ENCODE measurements at regions not wholly inside any gene's neighbourhood (a gene's known extent, or its start where the extent isn't known, plus 50 kb on each side); places are given as distances from the start of the nearest gene placed in this dataset.

DNA sequence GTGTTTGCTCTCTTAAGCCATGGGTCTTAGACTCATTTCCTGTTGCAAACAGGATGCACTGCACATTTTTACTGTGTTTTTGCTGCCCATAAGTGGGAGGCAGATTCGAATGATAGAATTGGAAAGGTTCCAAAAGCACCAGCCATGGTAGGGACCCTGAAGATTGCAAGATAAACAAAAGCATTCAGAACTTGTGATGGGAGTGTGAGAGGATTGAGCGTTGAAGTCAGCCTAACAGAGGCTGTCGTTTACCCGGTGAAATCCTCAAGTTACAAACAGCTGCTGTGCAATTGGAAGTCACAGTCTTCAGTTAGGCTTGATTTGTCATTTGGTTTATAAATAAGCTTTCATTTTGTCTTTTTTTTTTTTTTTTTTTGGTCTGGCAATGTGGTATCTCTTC, 192.7 kb upstream of the MKI67 start:
- no peak for DNase-seq

DNA sequence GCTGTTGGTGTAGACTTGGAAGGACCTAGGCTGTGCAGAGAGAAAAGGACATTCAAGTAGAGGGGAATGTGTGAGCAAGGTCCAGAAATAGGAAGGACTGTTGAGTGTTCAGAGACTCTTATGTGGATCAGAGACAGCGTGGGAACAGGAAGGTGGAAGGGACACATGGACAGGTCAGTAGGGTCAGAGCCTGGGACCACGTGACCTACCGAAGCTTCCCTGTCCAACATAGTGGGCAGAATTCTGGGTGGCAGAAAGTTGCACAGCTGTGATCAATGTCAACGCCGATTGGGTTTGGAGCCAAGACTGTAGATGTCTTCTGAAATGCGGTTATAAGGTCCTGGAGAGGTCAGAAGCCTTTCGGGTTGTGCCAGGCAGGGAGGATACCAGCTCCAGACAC, 195.9 kb upstream of the MKI67 start:
- DNase-seq = no peak

DNA sequence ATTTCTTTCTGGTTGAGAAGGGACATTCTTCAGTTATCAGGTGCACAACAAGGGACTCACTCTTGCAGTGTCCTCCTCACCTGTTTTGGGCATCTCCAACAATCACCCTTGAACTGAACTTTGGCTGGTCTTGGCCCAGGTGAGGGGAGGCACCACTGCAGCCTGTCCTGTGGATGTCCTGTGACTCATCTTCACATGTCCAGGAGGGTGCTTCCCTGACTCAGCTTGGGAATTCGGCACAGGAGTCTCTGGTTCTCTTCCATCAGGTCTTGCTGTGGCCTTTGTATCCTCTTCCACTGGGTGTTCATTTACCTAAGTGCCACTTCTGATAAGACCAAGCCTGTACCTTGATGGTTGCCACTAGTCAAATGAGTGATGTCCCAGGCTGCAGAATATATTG, 196.7 kb upstream of the MKI67 start:
- DNase-seq = no peak

DNA sequence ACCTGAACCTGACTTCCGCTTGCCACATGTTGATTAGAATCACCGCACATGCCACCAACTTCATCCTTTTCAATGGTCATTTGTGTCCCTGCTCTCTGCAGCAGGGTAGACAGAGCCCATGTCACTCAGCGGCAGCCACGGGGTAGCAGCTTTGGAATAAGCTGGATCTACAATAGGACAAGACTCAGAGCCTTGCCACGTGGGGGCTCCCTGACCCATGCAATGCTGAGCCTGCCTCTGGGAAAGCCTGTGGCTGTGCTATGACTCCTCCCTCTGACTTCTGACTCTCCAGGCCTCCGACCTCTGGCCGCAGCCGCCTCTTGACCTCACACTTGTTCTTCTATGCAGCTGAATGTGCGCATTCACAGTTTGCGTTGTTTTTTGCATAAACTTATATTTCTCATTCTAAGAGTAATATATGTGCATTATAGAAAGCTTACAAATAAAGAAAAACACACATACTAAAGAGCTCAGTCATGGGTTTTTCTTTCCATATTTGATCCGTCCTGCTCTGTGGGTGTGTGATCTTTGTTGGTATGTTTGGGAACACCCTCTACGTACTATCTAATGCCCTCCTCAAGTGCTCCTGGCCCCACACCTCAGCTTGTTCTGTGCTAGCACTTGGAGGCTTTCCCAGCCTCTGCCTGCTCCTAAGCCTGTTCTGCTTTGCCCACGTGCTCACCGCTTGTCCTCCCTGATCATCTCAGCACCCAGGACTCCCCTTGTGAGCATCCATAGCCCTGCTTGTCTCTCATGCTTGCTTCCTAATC, 198.0 kb upstream of the MKI67 start:
- DNase-seq = no peak

DNA sequence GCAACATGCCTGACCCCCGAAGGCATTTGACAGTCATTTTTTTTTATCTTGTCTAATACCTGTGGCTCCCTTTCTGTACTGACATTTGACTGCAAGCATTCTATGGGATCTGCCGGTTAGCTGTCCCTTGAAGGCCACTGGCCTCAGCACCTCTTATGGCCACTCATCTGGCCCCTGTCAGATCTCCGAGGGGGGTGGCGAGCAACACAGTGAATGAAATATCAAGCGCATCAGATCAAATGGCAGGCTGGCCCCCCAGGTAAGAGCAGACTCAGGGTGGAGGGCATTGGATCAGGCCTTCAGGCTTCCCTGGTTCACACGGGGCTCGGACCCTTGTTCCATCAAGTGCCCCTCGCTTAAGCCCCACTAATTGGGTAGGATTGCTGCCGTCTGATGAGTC, 199.6 kb upstream of the MKI67 start:
- no peak for DNase-seq

DNA sequence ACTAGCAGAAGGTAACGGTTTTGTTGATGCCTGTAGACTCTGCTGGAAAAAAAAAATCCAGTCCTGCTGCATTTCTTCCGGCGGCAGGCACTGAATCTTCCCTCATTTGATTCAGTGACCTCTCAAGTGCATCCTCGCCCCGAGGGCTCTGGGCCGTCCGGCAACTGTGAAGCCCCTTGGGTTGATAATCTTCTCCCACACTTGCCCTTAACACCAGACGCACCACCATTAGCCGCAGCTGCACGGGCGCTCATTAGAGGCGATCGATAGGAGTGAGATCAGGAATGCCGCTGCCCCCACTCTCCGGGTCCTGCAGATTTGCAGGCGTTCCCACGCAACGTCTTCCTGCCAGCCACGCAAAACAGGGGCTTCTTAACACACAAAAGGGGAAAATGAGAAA, 200.0 kb upstream of the MKI67 start:
- no peak for DNase-seq

DNA sequence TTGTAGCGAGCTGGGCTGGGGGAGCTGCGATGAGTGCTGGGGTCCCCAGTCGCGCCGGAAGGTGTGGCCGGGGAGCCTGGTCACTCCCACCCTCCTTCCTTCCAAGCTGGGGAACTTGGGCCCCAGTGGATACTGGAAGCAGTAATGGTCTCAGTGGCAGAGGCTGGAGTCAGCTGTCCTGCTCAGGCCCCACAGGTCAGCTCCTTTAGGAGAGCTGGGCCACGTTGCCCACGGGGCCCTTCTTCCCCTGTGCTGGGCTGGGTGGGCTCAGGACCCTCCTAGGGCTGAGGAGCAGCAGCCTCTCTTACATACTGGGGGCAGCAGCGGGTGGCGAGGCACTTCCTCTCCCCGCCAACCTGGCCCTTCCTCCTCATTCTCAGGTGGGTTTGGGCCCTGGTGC, 200.6 kb upstream of the MKI67 start:
- no peak for DNase-seq

DNA sequence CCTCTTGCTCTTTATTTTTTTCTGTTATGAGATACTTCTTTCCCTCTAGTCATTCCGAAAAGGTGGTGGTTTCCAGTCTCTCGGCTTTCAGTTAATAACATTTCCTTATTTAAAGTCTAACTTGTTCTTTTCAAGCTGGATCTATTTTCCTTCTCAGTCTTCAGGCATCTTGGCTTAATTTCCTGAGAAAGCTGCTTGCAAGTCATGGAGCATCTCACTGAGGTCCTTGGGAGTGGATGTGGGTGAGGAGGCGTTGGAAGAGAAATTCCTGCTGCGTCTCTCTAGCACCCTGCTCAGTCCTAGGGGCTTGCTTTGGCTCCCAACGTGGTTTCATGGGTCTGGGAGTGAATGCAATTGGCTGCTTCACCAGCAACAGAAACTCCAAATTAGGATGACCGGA, 210.2 kb upstream of the MKI67 start:
- DNase-seq = no peak

DNA sequence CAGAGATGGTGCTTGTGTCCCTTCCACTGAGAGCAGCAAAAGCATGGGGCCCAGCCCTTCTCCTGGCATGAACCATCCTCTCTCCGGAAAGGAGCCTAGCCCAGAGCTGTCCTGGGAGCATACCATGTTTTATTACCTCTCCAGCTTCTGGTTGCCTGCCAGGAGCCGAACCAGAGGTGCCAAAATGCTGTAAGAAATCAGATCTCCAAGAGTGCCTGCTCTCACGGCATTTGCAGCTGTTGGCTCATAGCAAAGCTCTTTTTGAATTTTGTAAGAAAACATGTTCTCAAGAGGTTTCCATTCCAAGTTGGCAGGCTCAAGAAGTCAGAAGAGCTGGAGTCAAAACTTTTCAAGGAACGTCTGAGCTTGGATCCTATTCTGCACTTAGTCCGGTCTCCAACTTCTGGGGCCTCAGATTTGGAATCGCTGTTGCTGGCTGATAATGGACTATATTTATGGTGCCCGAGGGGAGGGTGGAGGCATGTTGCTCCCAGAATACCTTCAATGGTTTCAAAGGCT, 211.7 kb upstream of the MKI67 start:
- DNase-seq = no peak

DNA sequence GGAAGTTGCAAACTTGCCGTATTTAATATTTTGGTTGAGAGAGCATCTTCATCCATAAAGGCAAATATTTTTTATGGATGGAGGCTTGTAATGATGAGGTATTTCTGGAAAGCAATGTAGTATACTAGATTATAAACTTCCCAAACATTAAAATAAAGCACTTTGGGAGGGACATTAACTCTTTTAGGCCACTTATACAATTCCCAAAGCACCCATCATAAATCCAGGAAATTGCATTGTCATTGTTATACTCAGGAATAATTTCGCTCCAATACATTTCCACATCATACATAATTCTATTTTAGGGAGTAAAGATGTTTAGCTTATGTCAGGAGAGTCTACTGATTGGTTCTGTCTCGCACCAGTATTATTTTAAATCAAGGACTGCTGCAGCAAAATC, 212.7 kb upstream of the MKI67 start:
- no peak for DNase-seq

DNA sequence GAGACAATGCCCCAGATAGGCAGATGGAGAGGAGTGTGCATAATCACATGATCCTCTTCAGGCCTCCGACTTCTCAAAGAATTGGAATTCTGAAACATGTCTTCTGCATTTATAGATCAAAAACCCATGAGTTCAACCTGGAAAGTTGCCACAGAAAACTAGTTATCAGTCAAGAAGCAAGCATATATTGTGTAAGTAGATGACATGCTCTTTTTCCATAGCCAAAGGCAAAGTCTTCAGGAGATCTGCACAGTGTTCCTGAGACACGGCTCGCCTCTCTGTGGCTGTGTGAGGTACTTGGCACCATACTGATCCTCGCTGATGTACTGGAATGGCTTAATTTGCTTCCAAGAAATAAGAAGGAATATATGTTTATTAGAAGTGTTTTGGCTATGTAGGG, 213.5 kb upstream of the MKI67 start:
- DNase-seq = no peak

DNA sequence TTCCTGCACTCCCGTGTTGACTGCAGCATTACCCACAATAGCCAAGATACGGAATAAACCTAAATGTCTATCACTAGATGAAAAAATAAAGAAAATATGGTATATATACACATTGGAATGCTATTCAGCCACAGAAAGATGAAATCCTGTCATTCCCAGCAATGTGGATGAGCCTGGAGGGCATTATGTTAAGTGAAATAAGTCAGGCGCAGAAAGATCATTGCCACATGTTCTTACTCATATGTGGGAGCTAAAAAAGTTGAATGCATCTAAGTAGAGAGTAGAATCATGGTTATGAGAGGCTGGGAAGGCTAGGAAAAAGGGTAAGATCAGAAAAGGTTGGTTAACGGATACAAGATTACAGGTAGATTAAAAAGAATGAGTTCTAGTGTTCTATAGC, 219.1 kb upstream of the MKI67 start:
- DNase-seq = no peak

DNA sequence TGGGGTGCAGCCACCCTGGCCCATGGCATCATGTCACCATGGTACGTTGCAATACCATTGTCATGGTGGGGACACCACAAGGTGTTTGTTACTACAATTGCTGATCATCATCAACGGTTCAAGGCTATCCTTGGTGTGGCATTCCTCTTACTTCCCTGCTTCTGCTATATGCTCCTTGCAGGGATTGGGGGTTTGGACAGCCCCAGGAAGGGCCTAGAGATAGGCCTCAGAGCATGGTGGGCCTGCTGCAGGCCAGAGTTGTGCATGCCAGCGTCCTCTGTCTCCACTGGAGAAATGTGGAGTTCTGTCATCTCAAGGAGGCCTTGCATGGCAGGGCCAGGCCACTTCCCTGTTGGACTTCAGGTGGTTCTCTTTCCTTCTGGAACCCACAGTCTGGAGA, 234.6 kb upstream of the MKI67 start:
- no peak for DNase-seq

DNA sequence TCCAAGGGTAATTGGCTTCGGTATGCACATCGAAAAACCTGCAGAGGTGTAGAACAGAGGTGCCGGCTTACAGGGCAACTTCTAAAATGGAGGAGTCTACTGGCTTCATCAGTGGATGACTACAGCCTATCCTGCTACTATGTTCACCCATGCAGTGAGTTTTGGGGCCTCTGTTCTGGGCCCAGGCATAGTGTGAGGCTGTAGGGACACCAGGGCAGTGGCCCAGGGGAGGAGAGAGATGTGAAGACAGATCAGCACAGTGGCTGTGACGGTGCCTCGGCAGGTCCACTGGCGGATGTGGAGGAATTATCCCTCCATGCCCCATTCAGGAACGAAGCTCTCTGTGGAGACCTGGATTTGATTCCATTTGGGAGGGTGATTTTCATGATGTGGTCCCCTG, 235.3 kb upstream of the MKI67 start:
- no peak for DNase-seq

DNA sequence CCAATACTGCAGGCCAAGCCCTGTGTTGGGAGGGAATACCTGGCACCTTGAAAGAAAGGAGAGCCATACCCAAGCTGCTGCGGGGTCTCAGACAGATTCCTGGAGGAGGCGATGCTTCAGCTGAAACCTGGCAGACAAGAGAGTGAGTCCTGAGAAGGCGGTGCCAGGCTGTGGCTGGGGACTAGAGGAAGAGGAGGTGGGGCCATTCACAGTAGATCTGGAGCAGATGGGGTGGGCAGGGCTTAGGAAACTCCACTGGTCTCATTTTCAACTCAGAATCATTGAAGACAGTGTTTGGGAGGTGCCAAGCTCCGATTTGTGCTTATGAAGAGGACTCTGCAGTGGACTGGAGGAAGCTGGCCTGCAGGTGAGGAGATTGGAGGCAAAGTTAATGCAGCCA, 236.3 kb upstream of the MKI67 start:
- no peak for DNase-seq

DNA sequence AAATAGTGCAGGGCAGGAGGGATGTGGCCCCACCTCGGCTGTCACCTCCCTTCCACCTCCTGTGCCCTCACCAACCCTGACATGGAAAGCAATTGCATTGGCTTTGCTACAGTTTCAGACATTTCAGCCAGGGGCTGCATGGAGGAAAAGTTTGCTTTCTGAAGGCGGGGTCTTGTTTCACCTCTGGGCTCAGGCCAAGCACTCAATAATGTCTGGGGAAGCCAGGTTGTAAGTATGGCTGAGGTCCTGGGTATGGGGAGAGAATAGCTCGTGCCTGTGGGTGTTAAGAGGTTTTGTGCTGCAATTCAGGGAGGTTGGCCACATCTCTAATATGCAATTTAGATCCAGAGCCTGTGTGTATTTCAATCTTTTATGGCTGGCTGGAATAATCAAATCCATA, 238.4 kb upstream of the MKI67 start:
- no peak for DNase-seq

DNA sequence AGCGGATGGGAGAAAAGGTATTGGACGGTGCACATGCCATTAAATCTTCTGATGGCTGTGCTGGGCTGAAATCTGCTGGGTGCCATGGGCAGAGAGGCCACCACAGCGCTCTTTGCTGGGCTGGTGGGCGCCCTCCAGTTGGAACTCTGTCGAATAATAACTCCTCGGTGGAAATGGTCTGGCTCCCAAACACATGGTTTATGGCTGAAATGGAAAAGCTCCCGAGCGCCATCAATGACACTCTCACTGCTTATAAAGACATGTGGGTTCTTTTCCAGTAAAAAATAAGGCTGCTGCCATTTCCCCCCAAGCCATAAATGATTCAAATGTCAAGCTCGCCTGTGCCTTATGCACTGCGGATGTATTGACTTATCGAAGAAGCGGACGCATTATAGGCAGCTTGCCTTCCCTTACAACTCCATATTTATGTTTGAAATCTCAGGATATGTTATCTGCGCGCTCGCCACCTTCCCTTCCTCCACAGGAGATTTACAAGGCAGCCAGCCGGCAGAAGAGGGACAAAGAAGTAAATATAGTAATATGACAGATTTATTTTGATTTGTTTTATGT, 239.0 kb upstream of the MKI67 start:
- no peak for DNase-seq

DNA sequence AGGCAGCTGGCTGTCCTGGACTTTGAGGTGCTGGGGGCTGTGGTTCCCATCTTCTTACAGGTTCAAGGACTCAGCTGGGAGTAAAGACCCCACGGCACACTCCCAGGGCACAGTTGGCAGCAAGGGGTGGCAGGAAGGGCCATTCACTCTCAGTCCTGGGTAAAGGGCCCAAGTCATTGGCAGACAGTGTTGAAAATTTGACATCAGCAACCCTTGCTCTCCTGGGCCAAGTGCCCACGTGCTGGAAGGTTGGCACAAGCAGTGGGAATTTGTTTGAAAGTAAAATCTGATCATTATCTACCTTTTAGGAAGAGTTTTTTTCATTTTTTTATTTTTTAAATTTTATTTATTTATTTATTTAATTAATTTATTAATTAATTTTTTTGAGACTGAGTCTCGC, 241.6 kb upstream of the MKI67 start:
- DNase-seq = no peak

DNA sequence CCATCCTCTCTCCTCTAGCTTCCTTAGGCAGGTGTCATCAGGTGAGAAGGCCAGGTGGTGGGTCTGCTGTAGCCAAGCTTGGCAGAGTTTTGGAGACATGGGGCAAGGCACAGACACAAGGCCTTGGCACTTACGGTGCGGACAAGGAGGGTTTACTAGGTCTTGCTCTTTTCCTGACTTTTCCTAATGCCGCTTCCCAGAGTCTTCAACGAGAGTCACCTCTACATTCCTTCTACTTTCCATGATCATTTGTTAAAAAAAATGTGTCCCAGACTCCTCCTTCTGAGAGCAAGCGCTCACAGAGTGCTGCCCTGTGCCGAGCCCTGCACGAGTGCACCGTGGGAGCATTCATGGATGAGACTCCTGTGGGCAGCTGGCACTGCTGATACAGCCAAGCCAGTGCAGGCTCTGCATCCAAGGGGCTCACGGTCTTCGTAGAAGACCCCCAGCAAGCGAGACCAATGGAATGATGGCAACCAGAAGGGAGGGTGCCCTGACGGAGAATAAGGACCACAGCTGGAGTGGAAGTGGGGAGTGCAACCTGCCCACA, 243.0 kb upstream of the MKI67 start:
- no peak for DNase-seq

DNA sequence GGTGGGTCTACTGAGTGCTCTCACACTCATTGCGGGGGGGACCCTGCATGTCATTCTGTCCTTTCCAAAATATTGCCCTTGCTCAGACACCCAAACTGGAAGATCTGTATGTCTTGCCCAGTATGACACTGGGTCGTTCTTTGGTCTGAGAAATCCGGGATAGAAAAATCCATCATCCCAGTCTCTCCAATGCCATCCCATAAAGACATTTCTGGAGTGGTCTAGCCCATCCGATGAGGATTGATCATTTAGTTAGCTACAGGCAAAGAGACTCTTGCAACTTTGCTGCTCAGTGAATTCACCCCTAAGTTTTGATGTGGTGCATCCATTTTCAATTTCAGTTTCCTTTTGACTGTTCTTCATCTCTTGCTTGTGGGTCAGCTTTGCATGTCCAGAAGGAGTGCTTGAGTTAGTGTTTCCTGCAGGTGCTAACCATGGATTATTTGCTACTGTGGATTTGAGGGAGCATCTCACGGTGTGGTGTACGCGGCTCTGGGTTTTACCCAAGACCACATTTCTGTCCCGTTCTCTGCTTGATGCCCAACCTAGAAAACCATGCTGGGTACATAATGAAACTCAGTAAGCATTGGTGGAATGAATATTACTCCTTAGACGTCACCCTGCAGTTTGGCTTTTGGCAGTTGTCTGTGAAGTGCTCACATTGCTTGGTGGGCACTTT, 247.0 kb upstream of the MKI67 start:
- no peak for DNase-seq

DNA sequence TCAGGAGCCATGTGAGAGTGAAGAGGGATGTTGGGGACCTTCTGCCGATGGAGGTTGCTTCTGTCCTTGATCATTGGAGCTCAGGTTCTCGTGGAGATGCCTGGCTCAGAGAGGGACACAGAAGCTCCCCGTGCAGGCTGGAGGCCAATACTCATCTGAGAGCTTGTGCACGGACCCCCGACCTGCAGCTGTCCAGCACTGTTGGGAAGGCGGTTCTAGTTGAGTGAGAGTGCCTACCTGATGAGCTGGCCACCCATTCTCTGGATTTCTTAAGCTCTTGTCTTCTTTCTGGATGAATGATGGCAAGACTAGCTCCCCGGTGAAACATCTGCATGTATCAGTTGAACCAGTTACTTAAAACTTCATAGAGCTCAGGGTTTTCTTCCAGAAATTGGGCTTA, 247.6 kb upstream of the MKI67 start:
- DNase-seq = no peak

DNA sequence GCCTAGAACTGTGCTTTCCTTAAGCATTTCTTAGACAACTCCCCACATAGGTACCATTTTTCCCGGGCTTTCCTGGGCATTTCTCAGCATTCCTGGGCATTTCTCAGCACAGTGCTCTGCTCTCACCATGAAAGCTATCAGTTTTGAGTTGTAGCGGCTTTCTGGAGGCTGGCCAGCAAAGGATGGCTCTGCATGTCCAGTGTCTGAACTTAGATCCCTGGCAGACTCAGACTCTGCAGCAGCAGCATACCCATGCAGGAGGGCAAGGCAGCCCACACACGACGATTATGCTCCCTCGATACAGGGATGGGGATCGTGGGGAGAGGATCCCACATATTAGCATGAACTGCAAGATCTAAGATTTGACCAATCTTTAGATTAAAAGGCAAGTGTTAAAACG, 248.9 kb upstream of the MKI67 start:
- no peak for DNase-seq

DNA sequence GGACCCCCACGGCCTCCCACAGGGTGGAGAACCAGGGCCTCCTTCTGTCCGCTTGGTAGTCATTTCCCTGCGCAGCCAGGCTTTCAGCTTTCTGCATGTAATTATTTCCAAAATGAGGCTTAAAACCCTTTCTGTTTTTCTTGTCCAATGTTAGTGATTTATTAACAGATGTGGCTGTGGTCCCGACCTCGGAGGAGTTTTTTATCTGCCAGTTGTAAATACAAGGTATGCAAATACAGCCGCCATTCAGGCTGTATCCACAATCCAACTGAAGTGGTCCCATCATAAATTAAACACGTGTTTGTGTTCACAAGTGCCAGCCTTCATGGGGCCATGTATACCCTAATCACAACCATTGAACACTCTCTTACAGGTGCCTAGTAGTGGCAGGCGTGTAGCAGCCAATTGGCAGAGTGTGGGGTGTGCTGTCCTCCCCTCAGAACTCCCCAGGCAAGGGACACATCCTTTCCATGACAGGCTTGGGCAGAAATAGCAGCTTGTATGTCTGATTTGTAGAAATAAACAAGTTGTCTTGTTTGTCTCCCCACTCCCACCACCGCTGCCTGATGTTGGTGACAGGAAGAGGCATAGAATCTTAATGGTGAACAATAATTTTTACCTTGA, 251.3 kb upstream of the MKI67 start:
- no peak for DNase-seq

DNA sequence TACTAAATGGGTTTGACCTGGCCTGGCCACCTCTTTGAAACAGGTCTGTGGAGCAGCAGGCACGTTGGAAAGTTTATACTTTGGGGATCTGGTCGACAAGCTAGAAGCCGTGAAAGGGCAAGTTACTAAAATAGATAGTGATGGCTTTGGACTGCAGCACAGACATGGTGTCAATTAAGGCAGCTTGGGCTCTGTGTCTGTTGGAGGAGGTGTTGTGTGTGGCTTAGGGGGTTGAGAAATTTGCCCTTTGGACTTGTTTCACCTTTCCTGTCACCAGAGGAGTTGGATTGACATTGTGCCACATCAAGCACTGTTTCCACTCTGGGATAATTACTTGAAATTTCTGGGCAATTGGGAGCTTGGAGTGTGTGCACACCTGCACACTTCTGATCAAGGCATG, 251.8 kb upstream of the MKI67 start:
- no peak for DNase-seq

Measured in CD4-positive, alpha-beta T cell treated with Interleukin-15 for 1 hour (primary cell).